GM19395 (cell line): ENCODE measurements at regions not wholly inside any gene's neighbourhood (a gene's known extent, or its start where the extent isn't known, plus 50 kb on each side); places are given as distances from the start of the nearest gene placed in this dataset.
"Not testable (repeated sequence)": the region's sequence is repeated elsewhere in the genome, so short reads cannot be mapped to it uniquely, and the experiment has no call there.

Experiments used
- ATAC-seq: cut with Tn5 transposase; IDR thresholded peaks from one replicate; pipeline ENCODE4 v1.9.1; 2021; ENCODE audit warnings: mild to moderate bottlenecking, moderate library complexity; ENCODE audit not compliant: unreplicated experiment

DNA sequence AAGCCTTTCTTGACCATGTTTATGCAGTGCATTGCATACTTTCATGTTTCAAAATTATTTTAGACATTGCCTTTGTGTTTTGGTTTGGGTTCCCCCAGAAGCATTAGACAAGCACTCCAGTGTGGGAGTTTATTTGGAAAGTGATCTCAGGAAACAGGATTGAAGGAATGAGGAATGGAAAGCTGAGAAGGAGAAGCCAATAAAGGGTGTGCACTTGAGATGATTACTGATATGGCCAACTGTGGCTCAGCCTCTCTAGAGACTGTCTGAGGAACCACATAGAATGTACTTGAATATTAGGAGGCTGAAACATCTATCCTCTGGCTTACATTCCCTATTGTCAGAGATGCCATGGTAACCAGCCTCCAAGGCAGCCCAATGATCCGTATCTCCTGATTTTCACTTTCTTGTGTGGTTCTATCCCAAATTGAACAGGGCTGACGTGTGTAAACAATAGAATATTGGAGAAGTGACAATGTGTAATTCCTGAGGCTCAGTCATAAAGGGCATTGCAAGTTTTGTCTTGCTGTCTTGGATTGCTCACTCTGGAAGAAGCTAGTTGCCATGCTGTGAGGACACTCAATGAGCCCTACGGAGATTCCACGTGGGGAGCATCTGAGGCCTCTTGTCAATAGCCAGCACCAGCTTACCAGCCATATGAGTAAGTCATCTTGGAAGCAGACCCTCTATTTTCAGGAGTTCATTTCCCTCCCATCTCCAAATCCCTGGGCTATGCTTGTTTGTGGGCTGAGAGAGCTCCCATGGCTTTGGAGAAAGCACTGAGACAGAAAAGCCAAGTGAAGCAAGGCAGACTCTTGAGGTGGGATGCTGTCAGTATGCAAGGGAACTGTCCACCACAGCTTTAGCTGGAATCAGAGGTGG, 84.7 kb downstream of the SCN11A start:
- ATAC-seq, result no peak

DNA sequence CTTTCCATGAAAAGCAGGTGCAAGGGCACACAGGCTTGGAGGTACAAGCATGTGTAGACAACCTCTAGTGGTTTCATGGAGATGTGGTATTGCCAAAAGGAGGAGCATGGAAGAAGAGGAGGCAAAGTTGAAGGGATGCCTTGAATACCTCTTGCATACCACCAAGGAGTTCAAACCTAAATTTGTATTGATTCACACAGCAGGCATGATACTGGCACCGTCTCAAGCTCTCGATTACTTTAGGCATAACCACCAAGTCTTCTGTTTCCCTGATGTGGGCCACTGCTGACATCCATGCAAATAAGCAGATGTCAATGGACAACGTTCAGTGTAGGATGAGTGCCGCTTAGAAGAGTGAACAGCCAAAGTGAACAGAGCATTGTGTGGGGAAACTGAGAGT, 87.1 kb downstream of the SCN11A start:
- no peak for ATAC-seq

DNA sequence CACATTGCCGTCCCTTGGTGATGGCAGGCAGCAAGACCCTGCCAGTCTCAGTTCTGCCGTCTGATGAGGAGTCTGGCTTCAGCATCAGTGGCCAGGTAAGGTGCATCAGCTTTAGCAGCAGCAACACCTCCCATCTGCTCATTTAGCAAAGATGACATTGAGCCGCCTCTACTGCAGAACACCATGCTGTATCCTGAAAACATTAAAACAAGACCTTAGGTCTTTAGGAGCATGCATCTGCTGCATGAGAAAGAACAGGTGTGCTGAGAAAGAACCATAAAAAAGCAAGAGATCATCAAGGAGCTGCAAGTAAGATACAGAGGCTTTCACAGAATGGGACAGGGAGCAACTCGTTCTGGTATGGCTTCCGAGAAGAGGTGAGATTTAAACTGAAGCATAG, 87.5 kb downstream of the SCN11A start:
- no peak for ATAC-seq

DNA sequence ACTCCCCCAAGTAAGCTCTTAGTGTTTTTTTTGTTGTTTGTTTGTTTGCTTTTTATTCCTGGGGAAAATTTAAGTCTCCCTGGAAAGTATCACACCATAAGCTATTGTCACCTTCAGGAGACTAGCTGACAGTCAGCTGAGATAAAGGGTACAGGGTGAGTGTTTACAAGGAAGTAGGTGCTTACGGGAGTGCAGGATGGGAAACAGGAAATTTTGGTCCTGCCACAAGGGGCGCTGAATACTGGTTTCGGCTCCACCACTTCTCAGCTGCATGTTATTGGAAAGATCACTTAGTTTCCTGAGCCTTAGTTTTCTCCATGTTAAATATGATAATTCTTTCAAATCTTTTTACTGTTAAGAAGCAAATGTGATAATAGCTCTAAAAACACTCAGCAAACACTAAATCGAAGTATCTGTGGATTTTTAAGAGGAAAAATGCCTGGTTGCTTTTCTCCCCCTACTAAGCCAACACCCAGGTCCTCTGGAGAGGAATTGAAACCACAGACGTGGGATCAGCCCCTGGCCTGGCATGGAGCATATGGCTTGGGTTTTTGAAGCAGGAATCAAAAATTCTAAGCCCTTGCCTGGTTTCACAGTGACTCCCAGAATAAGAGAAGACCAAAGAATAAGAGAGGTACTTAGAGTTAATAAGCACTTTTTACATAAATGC, 90.7 kb downstream of the SCN11A start:
- ATAC-seq, result no peak

- no peak for ATAC-seq
Observed at GRCh38 chr3:38960042-38960622, 91.6 kb downstream of the SCN11A start.

- no peak for ATAC-seq
Observed at GRCh38 chr3:38958026-38958720, 93.6 kb downstream of the SCN11A start.

- ATAC-seq, result no peak
Observed at GRCh38 chr3:38957296-38957695, 94.4 kb downstream of the SCN11A start.

DNA sequence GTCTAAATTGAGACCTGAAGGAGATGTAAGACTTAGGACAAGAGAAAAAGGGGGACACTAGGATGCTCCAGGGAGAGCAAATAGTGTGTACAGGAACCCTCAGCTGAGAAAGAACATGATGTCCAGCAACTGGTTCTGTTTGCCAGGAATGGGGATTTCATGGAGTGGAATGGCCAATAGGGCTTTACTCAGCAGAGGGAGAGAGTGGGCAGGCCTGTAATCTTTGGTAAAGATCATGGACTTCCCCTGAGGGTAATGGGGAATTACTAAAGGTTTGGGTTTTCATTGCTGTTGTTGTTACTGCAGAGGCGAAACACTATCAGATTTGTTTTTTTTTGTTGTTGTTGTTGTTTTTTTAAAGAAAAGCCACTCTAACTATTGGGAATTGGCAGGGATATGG, 99.0 kb downstream of the SCN11A start:
- no peak for ATAC-seq

DNA sequence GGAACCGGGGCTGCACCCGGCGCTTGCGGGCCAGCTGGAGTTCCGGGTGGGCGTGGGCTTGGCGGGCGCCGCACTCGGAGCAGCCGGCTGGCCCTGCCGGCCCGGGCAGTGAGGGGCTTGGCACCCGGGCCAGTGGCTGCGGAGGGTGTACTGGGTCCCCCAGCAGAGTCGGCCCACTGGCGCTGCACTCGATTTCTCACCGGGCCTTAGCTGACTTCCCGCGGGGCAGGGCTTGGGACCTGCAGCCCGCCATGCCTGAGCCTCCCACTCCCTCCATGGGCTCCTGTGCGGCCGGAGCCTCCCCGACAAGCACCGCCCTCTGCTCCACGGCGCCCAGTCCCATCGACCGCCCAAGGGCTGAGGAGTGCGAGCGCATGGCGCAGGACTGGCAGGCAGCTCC, 100.6 kb downstream of the SCN11A start:
- not testable (repeated sequence) for ATAC-seq

- no peak for ATAC-seq
Observed at GRCh38 chr3:38950581-38950980, 101.2 kb downstream of the SCN11A start.

DNA sequence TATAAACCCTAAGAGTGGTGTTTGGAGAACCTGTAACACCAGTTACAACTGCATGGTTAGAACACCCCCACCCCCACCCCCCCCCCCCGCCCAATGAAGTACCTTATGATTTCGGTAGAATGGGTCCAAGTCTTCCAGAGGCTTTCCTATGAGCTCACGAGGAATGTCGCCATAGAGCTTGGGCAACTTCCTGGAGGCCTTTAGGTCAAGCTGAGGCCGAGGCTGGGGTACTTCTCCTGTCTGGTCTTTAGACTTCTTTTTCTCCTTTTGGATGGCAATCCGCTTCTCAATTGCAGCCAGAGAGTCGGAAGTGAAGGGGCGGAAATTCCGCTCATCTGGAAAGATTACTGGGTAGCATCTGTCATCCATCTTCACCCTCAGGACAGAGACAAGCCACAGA, 101.8 kb downstream of the SCN11A start:
- no peak for ATAC-seq

DNA sequence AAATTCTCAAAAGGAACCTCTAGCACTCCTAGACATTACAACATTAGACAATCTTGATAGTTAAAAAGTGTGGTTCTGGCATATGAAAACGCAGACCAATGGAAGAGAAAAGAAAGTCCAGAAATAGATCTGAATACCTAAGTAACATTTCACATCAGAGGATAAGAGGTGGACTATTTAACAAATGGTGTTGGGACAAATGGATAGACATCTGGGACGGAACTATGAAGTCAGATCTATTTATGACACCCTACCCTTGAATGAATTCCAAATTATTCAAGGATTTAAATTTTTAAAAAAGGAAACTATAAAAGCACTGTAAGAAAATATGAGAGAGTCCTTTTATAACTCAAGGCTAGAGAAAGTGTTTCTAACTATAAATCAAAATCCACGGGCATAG, 111.3 kb downstream of the SCN11A start:
- ATAC-seq, result no peak

- ATAC-seq, result no peak
Observed at GRCh38 chr3:38925351-38925750, 109.3 kb upstream of the SCN10A start.

GRCh38 chr3:38916706-38917105, 100.7 kb upstream of the SCN10A start:
- no peak for ATAC-seq

- ATAC-seq, result no peak
Observed at GRCh38 chr3:38907426-38907825, 91.4 kb upstream of the SCN10A start.

DNA sequence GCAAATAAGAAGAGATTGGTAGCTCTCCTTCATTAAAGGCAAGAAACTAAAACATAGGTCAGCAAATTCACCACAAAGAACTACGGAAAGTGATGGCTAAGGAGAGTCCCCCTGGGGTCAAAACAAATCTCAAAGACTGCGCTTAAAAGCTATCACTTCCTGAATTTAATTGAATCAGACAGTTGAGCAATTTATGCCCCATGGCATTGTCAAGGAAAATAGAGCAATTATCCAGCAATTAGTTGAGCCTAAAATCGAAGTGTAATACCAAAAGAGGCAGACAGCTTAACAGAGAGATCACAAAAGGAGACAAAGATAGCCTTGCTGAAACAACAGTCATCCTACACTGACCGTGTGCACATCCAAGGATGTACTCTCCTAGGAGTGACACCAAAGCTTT, 74.4 kb upstream of the SCN10A start:
- no peak for ATAC-seq

- ATAC-seq, result no peak
Observed at GRCh38 chr3:38878646-38879045, 62.6 kb upstream of the SCN10A start.
